Panc1 (cell line): ENCODE measurements at regions not wholly inside any gene's neighbourhood (a gene's known extent, or its start where the extent isn't known, plus 50 kb on each side); places are given as distances from the start of the nearest gene placed in this dataset.

Experiments used
- CTCF ChIP-seq: fragments of 450-650 bp; IDR thresholded peaks from 2 replicates; pipeline ENCODE4 v1.5.1; 2017; ENCODE audit warnings: mild to moderate bottlenecking
- REST ChIP-seq, 2 experiments: IDR thresholded peaks; 2 replicates each; pipeline ENCODE4 v1.6.1; 2011 to 2012; ENCODE audit warnings: low read depth in 2 of 2, control low read depth in 1 of 2, low read length in 1 of 2, mild to moderate bottlenecking in 1 of 2, moderate library complexity in 1 of 2; ENCODE audit not compliant: insufficient read depth in 1 of 2
- TCF7L2 ChIP-seq: IDR thresholded peaks from 2 replicates; pipeline ENCODE4 v1.6.1; 2011; ENCODE audit warnings: mild to moderate bottlenecking, low read depth, low read length, inconsistent platforms

GRCh38 chr6:105499136-105499870, 96.4 kb upstream of the PREP start:
- TF ChIP-seq CTCF (no peak), REST (IDR thresholded peaks at IDR 0.05; ENCODE audit: insufficient read depth in 1 of 2, low read depth in 2 of 2, low read length in 1 of 2) (no peak), TCF7L2 (no peak)
